ENCODE measurements at regions not wholly inside any gene's neighbourhood (a gene's known extent, or its start where the extent isn't known, plus 50 kb on each side); places are given as distances from the start of the nearest gene placed in this dataset.

- TF ChIP-seq CTCF (IDR thresholded peaks at IDR 0.05) (no peak), POLR2A (IDR thresholded peaks at IDR 0.05) (no peak)
Observed at GRCh38 chr2:12259493-12259892, 457.2 kb upstream of the TRIB2 start.
